ENCODE measurements at regions not wholly inside any gene's neighbourhood (a gene's known extent, or its start where the extent isn't known, plus 50 kb on each side); places are given as distances from the start of the nearest gene placed in this dataset.

GRCh38 chr6:105783333-105783935, 302.7 kb upstream of the PRDM1 start:
- H3K27me3 ChIP-seq (ENCODE audit: control insufficient read depth, insufficient read depth, low read length, poor library complexity, severe bottlenecking) = no peaks in the 10 kb centered on the region
- H3K36me3 ChIP-seq (ENCODE audit: control insufficient read depth, insufficient read depth, low read length) = no peaks in the 10 kb centered on the region
- no peaks in the 10 kb centered on the region for H3K9me3 ChIP-seq (ENCODE audit: control insufficient read depth, low read length)
- 89 to 90% methylated on average over 8 of the region's 8 CpGs for WGBS, 2 experiments
- no peaks in the 10 kb centered on the region for H3K4me1 ChIP-seq (ENCODE audit: control insufficient read depth, insufficient read depth, low read length)
- H3K4me3 ChIP-seq (ENCODE audit: insufficient read depth, low read depth, low read length) = no peak overlapping the region
- H3K27ac ChIP-seq (ENCODE audit: insufficient read depth, low read depth, low read length, poor library complexity, severe bottlenecking) = no peak overlapping the region

DNA sequence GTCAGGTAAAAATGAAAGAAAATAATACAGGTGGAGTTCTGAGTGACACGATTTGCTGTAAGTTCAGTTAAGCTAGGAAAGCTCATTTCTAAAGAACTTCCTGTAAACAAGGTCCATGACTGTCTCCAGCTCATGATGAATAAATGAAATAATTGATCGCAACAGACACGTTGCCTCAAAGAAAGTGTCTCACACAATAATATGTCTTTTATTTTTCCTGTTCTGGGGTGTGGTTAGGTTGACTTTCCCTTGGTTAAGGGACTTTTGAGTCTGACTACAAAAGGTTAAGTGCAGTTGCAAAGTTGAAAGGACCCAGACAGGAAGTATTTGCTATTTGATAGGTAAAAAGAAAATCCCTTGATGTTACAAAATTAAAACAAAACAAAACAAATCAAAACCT, 304.2 kb upstream of the PRDM1 start:
- Histone ChIP-seq H3K9me3 (ENCODE audit: control insufficient read depth, low read length) (no peaks in the 10 kb centered on the region), H3K4me3 (ENCODE audit: insufficient read depth, low read depth, low read length) (no peak overlapping the region), H3K36me3 (ENCODE audit: control insufficient read depth, insufficient read depth, low read length) (no peaks in the 10 kb centered on the region), H3K27ac (ENCODE audit: insufficient read depth, low read depth, low read length, poor library complexity, severe bottlenecking) (no peak overlapping the region), H3K27me3 (ENCODE audit: control insufficient read depth, insufficient read depth, low read length, poor library complexity, severe bottlenecking) (no peaks in the 10 kb centered on the region), H3K4me1 (ENCODE audit: control insufficient read depth, insufficient read depth, low read length) (no peaks in the 10 kb centered on the region)
- WGBS, 2 experiments = 94 to 100% methylated on average over 3 of the region's 3 CpGs

GRCh38 chr6:105781248-105781647, 304.9 kb upstream of the PRDM1 start:
- H3K9me3 ChIP-seq (ENCODE audit: control insufficient read depth, low read length) = no peaks in the 10 kb centered on the region
- H3K27me3 ChIP-seq (ENCODE audit: control insufficient read depth, insufficient read depth, low read length, poor library complexity, severe bottlenecking) = no peaks in the 10 kb centered on the region
- 92% methylated on average over 6 to 7 of the region's 7 CpGs for WGBS, 2 experiments
- H3K4me3 ChIP-seq (ENCODE audit: insufficient read depth, low read depth, low read length) = no peak overlapping the region
- H3K4me1 ChIP-seq (ENCODE audit: control insufficient read depth, insufficient read depth, low read length) = no peaks in the 10 kb centered on the region
- H3K36me3 ChIP-seq (ENCODE audit: control insufficient read depth, insufficient read depth, low read length) = no peaks in the 10 kb centered on the region
- no peak overlapping the region for H3K27ac ChIP-seq (ENCODE audit: insufficient read depth, low read depth, low read length, poor library complexity, severe bottlenecking)

DNA sequence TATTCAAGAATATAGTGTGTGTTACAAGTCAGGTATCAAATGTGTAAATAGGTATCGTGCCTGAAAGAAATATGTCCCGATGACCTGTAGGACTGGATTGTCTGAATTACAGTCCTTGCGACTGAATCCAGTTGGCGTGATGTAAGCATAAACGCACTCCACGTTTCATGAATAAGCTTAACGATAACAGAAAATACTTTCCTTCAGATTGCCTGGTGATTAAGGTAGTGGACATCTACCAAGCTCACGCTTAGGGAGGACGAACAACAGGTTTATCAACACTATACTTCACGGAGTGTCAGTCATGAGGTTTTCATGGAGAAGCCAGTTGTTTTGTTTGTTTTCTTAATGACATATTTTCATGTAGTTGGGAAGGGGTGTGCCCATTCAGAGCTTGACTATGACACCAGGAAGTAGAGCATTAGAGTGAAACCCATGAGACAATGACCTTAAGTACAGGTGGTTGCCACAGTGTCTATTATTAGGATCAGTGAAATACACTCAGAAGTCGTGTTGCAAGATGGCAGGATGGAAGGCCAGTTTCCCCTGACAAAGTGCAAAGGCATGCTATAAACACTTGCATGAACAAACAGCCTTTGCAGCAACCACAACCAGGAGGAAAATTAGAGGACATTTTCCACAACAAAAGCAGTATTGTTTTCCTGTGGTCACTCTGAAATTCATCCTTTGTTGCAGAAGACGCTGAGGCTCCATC, 305.8 kb upstream of the PRDM1 start:
- WGBS, 2 experiments = 96% methylated on average over 12 of the region's 12 CpGs
- H3K9me3 ChIP-seq (ENCODE audit: control insufficient read depth, low read length) = no peaks in the 10 kb centered on the region
- no peaks in the 10 kb centered on the region for H3K36me3 ChIP-seq (ENCODE audit: control insufficient read depth, insufficient read depth, low read length)
- H3K4me1 ChIP-seq (ENCODE audit: control insufficient read depth, insufficient read depth, low read length) = no peaks in the 10 kb centered on the region
- no peak overlapping the region for H3K4me3 ChIP-seq (ENCODE audit: insufficient read depth, low read depth, low read length)
- H3K27ac ChIP-seq (ENCODE audit: insufficient read depth, low read depth, low read length, poor library complexity, severe bottlenecking) = no peak overlapping the region
- no peaks in the 10 kb centered on the region for H3K27me3 ChIP-seq (ENCODE audit: control insufficient read depth, insufficient read depth, low read length, poor library complexity, severe bottlenecking)

GRCh38 chr6:105779110-105779509, 307.0 kb upstream of the PRDM1 start:
- Histone ChIP-seq H3K4me3 (ENCODE audit: insufficient read depth, low read depth, low read length) (no peak overlapping the region), H3K27me3 (ENCODE audit: control insufficient read depth, insufficient read depth, low read length, poor library complexity, severe bottlenecking) (no peaks in the 10 kb centered on the region), H3K9me3 (ENCODE audit: control insufficient read depth, low read length) (no peaks in the 10 kb centered on the region), H3K27ac (ENCODE audit: insufficient read depth, low read depth, low read length, poor library complexity, severe bottlenecking) (no peak overlapping the region), H3K4me1 (ENCODE audit: control insufficient read depth, insufficient read depth, low read length) (no peaks in the 10 kb centered on the region), H3K36me3 (ENCODE audit: control insufficient read depth, insufficient read depth, low read length) (no peaks in the 10 kb centered on the region)
- 88 to 92% methylated on average over 4 to 5 of the region's 5 CpGs for WGBS, 2 experiments

- Histone ChIP-seq H3K9me3 (ENCODE audit: control insufficient read depth, low read length) (no peaks in the 10 kb centered on the region), H3K36me3 (ENCODE audit: control insufficient read depth, insufficient read depth, low read length) (no peaks in the 10 kb centered on the region), H3K4me3 (ENCODE audit: insufficient read depth, low read depth, low read length) (no peak overlapping the region), H3K27me3 (ENCODE audit: control insufficient read depth, insufficient read depth, low read length, poor library complexity, severe bottlenecking) (no peaks in the 10 kb centered on the region), H3K4me1 (ENCODE audit: control insufficient read depth, insufficient read depth, low read length) (no peaks in the 10 kb centered on the region), H3K27ac (ENCODE audit: insufficient read depth, low read depth, low read length, poor library complexity, severe bottlenecking) (no peak overlapping the region)
- 78 to 100% methylated on average over 1 of the region's 1 CpG for WGBS, 2 experiments
Observed at GRCh38 chr6:105775095-105775494, 311.0 kb upstream of the PRDM1 start.

- no peaks in the 10 kb centered on the region for H3K27me3 ChIP-seq (ENCODE audit: control insufficient read depth, insufficient read depth, low read length, poor library complexity, severe bottlenecking)
- 100% methylated on average over 1 of the region's 1 CpG; no CpG with 5 or more reads in 1 of the 2 experiments for WGBS, 2 experiments
- H3K27ac ChIP-seq (ENCODE audit: insufficient read depth, low read depth, low read length, poor library complexity, severe bottlenecking) = no peak overlapping the region
Observed at GRCh38 chr6:105774247-105774646, 311.9 kb upstream of the PRDM1 start.

GRCh38 chr6:105771313-105771970, 314.7 kb upstream of the PRDM1 start:
- 88 to 89% methylated on average over 1 of the region's 1 CpG for WGBS, 2 experiments

More at GRCh38 chr6:105774247-105774646, 311.9 kb upstream of the PRDM1 start:
- Histone ChIP-seq H3K36me3 (ENCODE audit: control insufficient read depth, insufficient read depth, low read length) (no peaks in the 10 kb centered on the region), H3K4me3 (ENCODE audit: insufficient read depth, low read depth, low read length) (no peak overlapping the region), H3K4me1 (ENCODE audit: control insufficient read depth, insufficient read depth, low read length) (no peaks in the 10 kb centered on the region), H3K9me3 (ENCODE audit: control insufficient read depth, low read length) (no peaks in the 10 kb centered on the region)

GRCh38 chr6:105769987-105770386, 316.1 kb upstream of the PRDM1 start:
- no peak overlapping the region for H3K27ac ChIP-seq (ENCODE audit: insufficient read depth, low read depth, low read length, poor library complexity, severe bottlenecking)
- 89 to 94% methylated on average over 2 of the region's 2 CpGs for WGBS, 2 experiments
- no peaks in the 10 kb centered on the region for H3K4me1 ChIP-seq (ENCODE audit: control insufficient read depth, insufficient read depth, low read length)
- H3K36me3 ChIP-seq (ENCODE audit: control insufficient read depth, insufficient read depth, low read length) = no peaks in the 10 kb centered on the region
- H3K9me3 ChIP-seq (ENCODE audit: control insufficient read depth, low read length) = no peaks in the 10 kb centered on the region
- H3K4me3 ChIP-seq (ENCODE audit: insufficient read depth, low read depth, low read length) = no peak overlapping the region
- no peaks in the 10 kb centered on the region for H3K27me3 ChIP-seq (ENCODE audit: control insufficient read depth, insufficient read depth, low read length, poor library complexity, severe bottlenecking)

More at GRCh38 chr6:105771313-105771970, 314.7 kb upstream of the PRDM1 start:
- Histone ChIP-seq H3K27ac (ENCODE audit: insufficient read depth, low read depth, low read length, poor library complexity, severe bottlenecking) (no peak overlapping the region), H3K36me3 (ENCODE audit: control insufficient read depth, insufficient read depth, low read length) (no peaks in the 10 kb centered on the region), H3K27me3 (ENCODE audit: control insufficient read depth, insufficient read depth, low read length, poor library complexity, severe bottlenecking) (no peaks in the 10 kb centered on the region), H3K4me1 (ENCODE audit: control insufficient read depth, insufficient read depth, low read length) (no peaks in the 10 kb centered on the region), H3K9me3 (ENCODE audit: control insufficient read depth, low read length) (no peaks in the 10 kb centered on the region), H3K4me3 (ENCODE audit: insufficient read depth, low read depth, low read length) (no peak overlapping the region)

GRCh38 chr6:105769197-105769596, 316.9 kb upstream of the PRDM1 start:
- H3K27me3 ChIP-seq (ENCODE audit: control insufficient read depth, insufficient read depth, low read length, poor library complexity, severe bottlenecking) = no peaks in the 10 kb centered on the region
- H3K4me3 ChIP-seq (ENCODE audit: insufficient read depth, low read depth, low read length) = no peak overlapping the region
- no peaks in the 10 kb centered on the region for H3K9me3 ChIP-seq (ENCODE audit: control insufficient read depth, low read length)
- H3K27ac ChIP-seq (ENCODE audit: insufficient read depth, low read depth, low read length, poor library complexity, severe bottlenecking) = no peak overlapping the region
- H3K4me1 ChIP-seq (ENCODE audit: control insufficient read depth, insufficient read depth, low read length) = no peaks in the 10 kb centered on the region
- 91 to 92% methylated on average over 1 of the region's 1 CpG for WGBS, 2 experiments
- no peaks in the 10 kb centered on the region for H3K36me3 ChIP-seq (ENCODE audit: control insufficient read depth, insufficient read depth, low read length)
